Karpas-422 (cell line): ENCODE measurements at regions not wholly inside any gene's neighbourhood (a gene's known extent, or its start where the extent isn't known, plus 50 kb on each side); places are given as distances from the start of the nearest gene placed in this dataset.

Source experiments
- DNase-seq: peaks from one replicate; pipeline ENCODE4 v3.0.0-alpha.2; 2015
- H2AFZ ChIP-seq: fragments of 200-600 bp; sonication (generic); 2 replicates; pipeline ENCODE4 v1.6.1; 2014; ENCODE audit warnings: antibody characterized with exemption, low read length, mixed read lengths
- H3K27ac ChIP-seq: fragments of 200-600 bp; sonication (generic); 2 replicates; pipeline ENCODE4 v1.5.1; 2014; ENCODE audit warnings: mild to moderate bottlenecking, low read length, moderate library complexity
- H3K27me3 ChIP-seq: fragments of 200-600 bp; sonication (generic); 2 replicates; pipeline ENCODE4 v1.6.1; 2014; ENCODE audit warnings: low read length, mixed read lengths
- H3K36me3 ChIP-seq: fragments of 200-600 bp; sonication (generic); 2 replicates; pipeline ENCODE4 v1.6.1; 2014; ENCODE audit warnings: low read length, mixed read lengths; ENCODE audit not compliant: insufficient read depth
- H3K4me1 ChIP-seq: fragments of 200-600 bp; sonication (generic); 2 replicates; pipeline ENCODE4 v1.6.1; 2014; ENCODE audit warnings: mild to moderate bottlenecking, low read length, mixed read lengths
- H3K4me2 ChIP-seq: fragments of 200-600 bp; sonication (generic); 2 replicates; pipeline ENCODE4 v1.6.1; 2014; ENCODE audit warnings: low read length, low read depth, mild to moderate bottlenecking; ENCODE audit not compliant: poor library complexity, severe bottlenecking
- H3K4me3 ChIP-seq: fragments of 200-600 bp; sonication (generic); 2 replicates; pipeline ENCODE4 v1.5.1; 2014; ENCODE audit warnings: mild to moderate bottlenecking, antibody characterized with exemption, low read length, mixed read lengths
- H3K79me2 ChIP-seq: fragments of 200-600 bp; sonication (generic); 2 replicates; pipeline ENCODE4 v1.6.1; 2014; ENCODE audit warnings: mild to moderate bottlenecking, low read length, mixed read lengths
- H3K9ac ChIP-seq: fragments of 200-600 bp; sonication (generic); 2 replicates; pipeline ENCODE4 v1.6.0; 2014; ENCODE audit warnings: low read length
- H3K9me2 ChIP-seq: fragments of 200-600 bp; sonication (generic), shearing (Covaris generic); replicated peaks from 2 replicates; pipeline ENCODE4 v1.6.0; 2014; ENCODE audit warnings: mild to moderate bottlenecking, low read length, moderate library complexity; ENCODE audit not compliant: insufficient read depth
- H3K9me3 ChIP-seq: fragments of 300-700, 200-600 bp; sonication (generic); 2 replicates; pipeline ENCODE4 v1.6.1; 2014; ENCODE audit warnings: low read length, mixed read lengths
- H4K20me1 ChIP-seq: fragments of 200-600 bp; sonication (generic); 2 replicates; pipeline ENCODE4 v1.6.1; 2014; ENCODE audit warnings: mild to moderate bottlenecking, antibody characterized with exemption, low read length, low read depth; ENCODE audit not compliant: insufficient read depth

DNA sequence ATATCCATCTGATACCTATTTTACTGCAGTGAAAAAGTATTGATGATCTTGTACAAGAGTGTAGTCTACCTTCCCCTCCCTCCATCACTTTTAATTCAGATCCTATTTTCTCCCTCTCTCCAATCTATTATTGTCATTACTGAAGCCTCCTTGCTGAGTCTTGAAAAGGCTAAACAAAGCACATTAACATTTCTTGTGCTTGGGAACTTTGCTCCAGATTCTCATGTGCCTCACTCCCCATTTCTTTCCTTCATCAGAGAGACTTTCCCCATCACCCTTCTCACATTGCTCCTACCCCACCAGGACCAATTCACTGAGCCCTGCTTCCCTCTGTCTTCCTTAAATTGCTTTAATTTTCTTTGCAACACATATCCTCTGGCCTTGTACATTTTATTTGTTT is 736.2 kb upstream of the GCFC2 start:
- Histone ChIP-seq H3K9ac (no peak overlapping the region), H3K4me1 (no peaks in the 10 kb centered on the region), H3K4me3 (no peak overlapping the region), H3K9me2 (no peaks in the 10 kb centered on the region), H3K36me3 (no peaks in the 10 kb centered on the region), H3K27me3 (no peaks in the 10 kb centered on the region), H3K79me2 (no peaks in the 10 kb centered on the region), H4K20me1 (no peaks in the 10 kb centered on the region), H3K27ac (no peak overlapping the region), H3K4me2 (no peak overlapping the region), H3K9me3 (peaks cover 36% of the 10 kb centered on the region), H2AFZ (no peak overlapping the region)
- no peak for DNase-seq

DNA sequence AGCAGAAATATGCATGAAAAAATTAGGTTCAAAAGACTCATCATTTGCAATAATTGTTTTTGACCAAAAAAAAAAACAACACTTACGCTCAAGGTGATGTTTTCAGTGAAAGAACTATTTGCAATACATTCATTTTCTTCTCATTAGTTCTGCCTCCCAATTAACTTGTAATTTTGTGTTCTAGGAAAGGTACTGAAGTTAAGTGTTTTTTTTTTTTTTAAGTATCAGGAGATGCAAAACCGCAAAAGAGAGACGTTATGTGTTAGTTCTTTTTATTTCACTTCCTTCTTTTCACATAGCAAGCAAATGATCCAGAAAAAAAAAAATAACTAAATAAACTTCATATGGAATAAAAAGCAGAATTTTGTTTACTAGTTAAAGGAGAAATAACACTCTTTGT is 735.2 kb upstream of the GCFC2 start:
- H3K9ac ChIP-seq = no peak overlapping the region
- no peak overlapping the region for H3K27ac ChIP-seq
- no peak for DNase-seq
- no peaks in the 10 kb centered on the region for H4K20me1 ChIP-seq
- H3K9me3 ChIP-seq = peaks cover 30% of the 10 kb centered on the region
- H3K9me2 ChIP-seq = no peaks in the 10 kb centered on the region
- no peak overlapping the region for H3K4me3 ChIP-seq
- H3K79me2 ChIP-seq = no peaks in the 10 kb centered on the region
- H2AFZ ChIP-seq = no peak overlapping the region
- no peaks in the 10 kb centered on the region for H3K4me1 ChIP-seq
- H3K36me3 ChIP-seq = no peaks in the 10 kb centered on the region
- H3K27me3 ChIP-seq = no peaks in the 10 kb centered on the region
- H3K4me2 ChIP-seq = no peak overlapping the region

GRCh38 chr2:76444732-76445131 is 734.0 kb upstream of the GCFC2 start:
- peaks cover 25% of the 10 kb centered on the region for H3K9me3 ChIP-seq
- H3K9me2 ChIP-seq = no peaks in the 10 kb centered on the region
- no peak overlapping the region for H3K4me3 ChIP-seq
- no peaks in the 10 kb centered on the region for H3K79me2 ChIP-seq
- no peaks in the 10 kb centered on the region for H3K4me1 ChIP-seq
- H3K27ac ChIP-seq = no peak overlapping the region
- no peaks in the 10 kb centered on the region for H3K36me3 ChIP-seq
- H2AFZ ChIP-seq = no peak overlapping the region
- no peak overlapping the region for H3K4me2 ChIP-seq
- no peaks in the 10 kb centered on the region for H3K27me3 ChIP-seq
- no peak for DNase-seq
- no peak overlapping the region for H3K9ac ChIP-seq
- H4K20me1 ChIP-seq = no peaks in the 10 kb centered on the region

DNA sequence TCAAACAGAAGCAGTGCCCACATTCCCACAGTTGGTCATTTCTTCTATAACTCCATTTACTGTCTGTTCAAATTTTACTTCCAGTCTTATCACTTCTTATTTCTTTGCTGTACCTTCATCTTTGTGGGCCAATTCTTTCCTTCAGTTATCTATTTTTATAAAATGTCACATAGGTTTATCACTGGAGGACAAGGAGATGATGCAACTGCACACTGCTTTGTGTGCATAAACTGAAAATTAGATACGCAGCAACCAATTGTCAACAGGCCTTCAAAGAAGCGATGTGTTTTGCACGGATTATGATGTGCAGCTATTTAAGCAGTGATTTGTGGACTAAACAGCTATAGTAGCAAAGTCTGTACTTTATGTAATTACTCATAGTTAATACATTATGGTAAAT is 726.8 kb upstream of the GCFC2 start:
- Histone ChIP-seq H3K36me3 (no peaks in the 10 kb centered on the region), H3K79me2 (no peaks in the 10 kb centered on the region), H3K9me2 (no peaks in the 10 kb centered on the region), H3K27ac (no peak overlapping the region), H3K4me3 (no peak overlapping the region), H3K4me2 (no peak overlapping the region), H3K9me3 (peaks cover 22% of the 10 kb centered on the region), H3K4me1 (no peaks in the 10 kb centered on the region), H2AFZ (no peak overlapping the region; the same call in 1 of the 2 replicates), H3K9ac (no peak overlapping the region), H4K20me1 (no peaks in the 10 kb centered on the region), H3K27me3 (no peaks in the 10 kb centered on the region)
- no peak for DNase-seq

DNA sequence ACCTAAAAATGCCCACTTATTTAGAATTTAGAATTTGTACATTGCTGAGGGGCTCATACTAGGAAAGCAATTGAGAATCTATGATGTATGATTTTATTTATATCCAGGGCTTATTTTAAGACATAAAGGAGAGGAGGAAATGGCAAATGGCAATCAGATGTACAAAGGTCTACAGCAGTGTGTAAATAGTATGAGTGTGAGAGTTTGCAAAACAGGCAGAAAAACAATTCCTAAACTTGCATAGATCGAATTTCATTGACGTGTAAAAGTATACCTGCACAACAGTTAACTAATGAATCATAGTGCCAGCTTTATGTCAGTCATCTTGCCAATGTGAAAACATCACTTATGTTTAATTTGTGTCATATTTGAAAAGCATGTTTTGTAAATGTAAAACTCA is 718.7 kb upstream of the GCFC2 start:
- peaks cover 33% of the 10 kb centered on the region for H3K9me3 ChIP-seq

GRCh38 chr2:76427452-76427851 is 716.7 kb upstream of the GCFC2 start:
- Histone ChIP-seq H3K9ac (no peak overlapping the region), H3K9me3 (peaks cover 40% of the 10 kb centered on the region), H2AFZ (no peak overlapping the region), H3K4me2 (no peak overlapping the region), H3K79me2 (no peaks in the 10 kb centered on the region), H3K36me3 (no peaks in the 10 kb centered on the region), H4K20me1 (no peaks in the 10 kb centered on the region), H3K4me3 (no peak overlapping the region), H3K9me2 (no peaks in the 10 kb centered on the region), H3K27me3 (no peaks in the 10 kb centered on the region), H3K4me1 (no peaks in the 10 kb centered on the region), H3K27ac (no peak overlapping the region)
- no peak for DNase-seq

More for the DNA sequence above, 718.7 kb upstream of the GCFC2 start:
- Histone ChIP-seq H3K27me3 (no peaks in the 10 kb centered on the region), H3K4me2 (no peak overlapping the region), H4K20me1 (no peaks in the 10 kb centered on the region), H3K4me3 (no peak overlapping the region), H3K36me3 (no peaks in the 10 kb centered on the region), H3K79me2 (no peaks in the 10 kb centered on the region), H2AFZ (no peak overlapping the region), H3K4me1 (no peaks in the 10 kb centered on the region), H3K9me2 (no peaks in the 10 kb centered on the region), H3K9ac (no peak overlapping the region), H3K27ac (no peak overlapping the region)
- DNase-seq = no peak

- no peak overlapping the region for H3K4me3 ChIP-seq
- no peak overlapping the region for H3K4me2 ChIP-seq
- no peaks in the 10 kb centered on the region for H3K4me1 ChIP-seq
- H2AFZ ChIP-seq = no peak overlapping the region
- H3K9ac ChIP-seq = no peak overlapping the region
- H3K36me3 ChIP-seq = no peaks in the 10 kb centered on the region
- no peak for DNase-seq
- H3K9me2 ChIP-seq = no peaks in the 10 kb centered on the region
- H3K79me2 ChIP-seq = no peaks in the 10 kb centered on the region
- peaks cover 39% of the 10 kb centered on the region for H3K9me3 ChIP-seq
- H4K20me1 ChIP-seq = no peaks in the 10 kb centered on the region
- H3K27me3 ChIP-seq = no peaks in the 10 kb centered on the region
- H3K27ac ChIP-seq = no peak overlapping the region
Measured at GRCh38 chr2:76415821-76416220, 705.1 kb upstream of the GCFC2 start.

DNA sequence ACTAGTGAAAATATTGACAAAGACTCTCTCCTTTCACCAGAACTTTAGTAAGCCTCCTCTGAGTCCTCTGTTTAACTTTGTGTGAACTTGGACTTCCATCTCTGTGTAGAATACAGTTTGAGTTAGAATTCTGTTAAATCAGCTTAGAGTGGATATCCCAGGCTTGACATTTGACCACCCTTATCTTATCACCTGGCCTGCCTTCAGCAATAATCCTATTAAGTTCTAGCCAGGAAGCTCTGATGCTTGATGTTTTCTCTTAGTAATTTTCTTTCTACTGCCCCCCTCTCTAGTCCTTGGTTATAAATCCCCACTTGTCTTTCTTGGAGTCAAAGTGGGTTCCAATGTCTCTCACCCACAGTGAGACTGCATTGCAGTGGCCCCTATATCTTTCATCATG is 702.7 kb upstream of the GCFC2 start:
- Histone ChIP-seq H3K4me3 (no peak overlapping the region), H3K27ac (no peak overlapping the region), H3K9me2 (no peaks in the 10 kb centered on the region), H2AFZ (no peak overlapping the region), H4K20me1 (no peaks in the 10 kb centered on the region), H3K4me1 (no peaks in the 10 kb centered on the region), H3K9ac (no peak overlapping the region), H3K4me2 (no peak overlapping the region), H3K27me3 (no peaks in the 10 kb centered on the region), H3K79me2 (no peaks in the 10 kb centered on the region), H3K36me3 (no peaks in the 10 kb centered on the region), H3K9me3 (peaks cover 25% of the 10 kb centered on the region)
- DNase-seq = no peak
